NCI-H748 (cell line): ENCODE measurements at regions not wholly inside any gene's neighbourhood (a gene's known extent, or its start where the extent isn't known, plus 50 kb on each side); places are given as distances from the start of the nearest gene placed in this dataset.
A peak's percentile ranks its signal among the peaks of the same experiment; 100 is the strongest.

ENCODE experiments used
- DNase-seq: peaks from one replicate; lab custom pipeline; 2025; ENCODE audit not compliant: unreplicated experiment; lab: John Stamatoyannopoulos, UW

DNA sequence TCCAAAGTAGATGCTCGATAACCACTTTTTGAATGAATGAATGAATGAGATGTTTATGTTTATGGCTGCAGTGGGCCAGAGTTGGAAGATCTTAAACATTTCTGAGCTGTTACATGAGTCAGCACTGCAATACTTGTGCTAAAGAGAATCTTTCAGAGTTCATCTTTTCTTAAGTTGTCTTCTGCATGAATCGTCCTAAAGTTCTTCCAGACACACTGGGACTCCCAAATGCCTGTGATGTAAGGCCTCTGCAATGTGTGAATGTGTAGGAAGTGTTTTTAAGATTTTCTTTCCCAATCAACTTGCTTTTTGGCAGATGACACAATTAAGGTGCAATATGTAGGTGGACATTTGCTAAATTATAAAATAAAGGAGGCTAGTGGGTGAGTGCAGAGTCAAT is 50.3 kb upstream of the TRIM9 start:
- DNase-seq = no peak

DNA sequence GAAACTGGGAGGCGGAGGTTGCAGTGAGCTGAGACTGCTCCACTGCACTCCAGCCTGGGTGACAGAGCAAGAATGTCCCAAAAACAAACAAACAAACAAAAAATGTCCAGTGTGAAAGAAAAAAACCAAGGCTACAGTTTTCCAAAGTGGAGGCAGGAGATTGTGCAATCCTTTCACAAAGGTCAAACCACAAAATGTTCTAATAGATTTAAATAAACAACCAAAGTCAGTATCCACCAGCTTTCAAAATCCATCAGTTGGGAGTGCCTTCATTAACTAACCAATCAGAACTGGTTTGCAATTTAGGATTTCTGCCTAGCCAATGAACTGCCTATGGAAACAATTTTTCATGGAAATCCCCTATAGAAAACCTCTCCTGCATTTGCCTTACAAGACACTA is 52.3 kb upstream of the TRIM9 start:
- DNase-seq = no peak

DNA sequence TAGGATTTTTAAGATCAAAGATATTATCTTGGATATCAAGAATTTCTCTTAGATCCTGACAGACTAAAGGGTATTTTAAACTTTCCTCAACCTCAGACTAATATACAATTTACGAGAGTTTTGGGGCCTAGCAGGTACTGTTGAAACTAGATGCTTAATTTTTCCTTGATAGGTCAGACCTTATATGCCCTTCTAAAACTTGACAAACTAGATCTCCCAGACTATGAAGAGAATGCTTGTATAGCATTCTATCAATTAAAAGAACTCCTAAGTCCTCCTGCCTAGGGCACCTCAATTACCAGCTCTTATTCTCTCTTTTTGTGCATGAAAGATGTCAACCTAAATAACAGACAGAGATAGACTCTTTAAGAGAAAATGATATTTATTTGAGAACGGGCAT is 60.4 kb upstream of the TRIM9 start:
- DNase-seq = no peak

DNA sequence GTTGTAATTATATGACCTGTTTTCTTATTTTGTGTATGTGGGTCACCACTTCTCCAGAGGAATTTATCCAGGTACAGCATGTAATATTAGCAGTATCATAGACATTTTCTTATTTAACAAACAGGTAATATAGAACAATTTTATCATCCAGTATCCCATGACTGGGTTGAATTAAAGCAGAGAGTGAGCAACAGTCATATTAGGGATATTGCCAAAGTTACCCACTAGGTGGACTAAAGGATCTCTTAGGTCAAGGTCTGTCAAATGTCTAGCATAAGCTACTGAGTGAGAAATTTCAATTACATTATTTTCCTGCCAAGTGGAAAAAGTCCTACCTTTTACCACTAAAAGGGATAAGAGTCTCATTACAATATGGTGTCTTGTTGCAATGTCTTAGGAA is 62.1 kb upstream of the TRIM9 start:
- peak; percentile 70 for DNase-seq

DNA sequence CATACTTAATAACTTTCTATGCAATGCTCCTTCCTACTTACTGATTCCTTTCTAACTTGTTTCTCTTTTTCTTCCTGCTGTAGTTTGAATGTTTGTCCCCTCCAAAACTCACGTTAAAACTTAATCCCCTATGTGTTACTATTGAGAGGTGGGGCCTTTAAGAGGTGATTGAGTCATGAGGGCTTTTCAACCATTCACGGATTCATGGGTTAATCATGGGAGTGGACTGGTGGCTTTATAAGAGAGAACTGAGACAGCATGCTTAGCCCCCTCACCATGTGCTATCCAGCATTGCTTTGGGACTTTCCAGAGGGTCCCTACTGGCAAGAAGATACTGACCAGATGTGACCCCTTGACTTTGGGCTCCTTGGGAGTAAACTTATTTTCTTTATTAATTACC is 66.0 kb upstream of the TRIM9 start:
- DNase-seq = no peak

DNA sequence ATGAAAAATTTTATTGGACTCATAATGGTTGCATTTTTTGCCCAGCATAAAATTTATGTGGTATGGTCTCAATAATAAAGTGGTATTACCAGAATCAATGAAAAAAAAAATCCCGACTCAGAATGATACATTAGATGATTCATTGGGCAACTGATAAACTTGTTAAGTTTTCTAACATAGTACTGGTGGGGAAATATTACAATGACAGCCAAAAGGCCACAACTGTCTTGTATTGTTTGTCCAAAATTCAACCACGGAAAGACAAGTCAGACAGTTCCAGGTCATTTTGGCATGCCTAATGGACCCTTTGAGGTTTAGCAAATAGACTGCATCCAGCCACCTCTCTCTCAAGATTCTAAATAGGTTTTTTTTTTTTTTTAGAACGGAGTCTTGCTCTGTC is 70.5 kb upstream of the TRIM9 start:
- DNase-seq = no peak

DNA sequence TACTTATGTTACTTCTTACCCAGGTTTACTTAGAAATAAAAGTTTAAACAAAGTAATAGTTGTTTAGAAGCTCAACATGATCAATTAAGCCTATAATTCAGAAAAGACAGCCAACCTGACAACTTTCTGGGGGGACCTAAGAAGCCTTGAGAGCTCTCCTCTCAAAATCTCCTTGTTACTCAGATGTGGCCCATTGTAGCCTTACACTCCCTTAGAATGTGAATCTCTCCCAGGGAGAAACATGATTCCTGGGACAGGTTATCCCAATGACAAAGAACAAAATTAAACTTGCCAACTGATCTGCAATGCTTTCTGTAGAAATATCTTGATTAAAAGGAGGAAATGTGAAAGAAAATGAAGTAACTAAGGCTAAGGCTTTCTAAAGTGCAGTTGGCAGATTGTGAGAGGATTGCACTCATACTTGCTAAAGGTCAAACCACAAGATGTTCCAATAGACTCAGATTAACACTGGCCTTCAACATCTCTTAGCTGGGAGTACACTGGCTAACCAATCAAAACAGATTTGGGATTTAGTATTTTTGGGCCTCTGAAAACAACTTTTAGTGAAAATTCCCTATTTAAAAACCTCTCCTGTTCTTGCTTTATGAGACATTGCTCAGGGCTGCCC is 72.3 kb upstream of the TMX1 start:
- no peak for DNase-seq

DNA sequence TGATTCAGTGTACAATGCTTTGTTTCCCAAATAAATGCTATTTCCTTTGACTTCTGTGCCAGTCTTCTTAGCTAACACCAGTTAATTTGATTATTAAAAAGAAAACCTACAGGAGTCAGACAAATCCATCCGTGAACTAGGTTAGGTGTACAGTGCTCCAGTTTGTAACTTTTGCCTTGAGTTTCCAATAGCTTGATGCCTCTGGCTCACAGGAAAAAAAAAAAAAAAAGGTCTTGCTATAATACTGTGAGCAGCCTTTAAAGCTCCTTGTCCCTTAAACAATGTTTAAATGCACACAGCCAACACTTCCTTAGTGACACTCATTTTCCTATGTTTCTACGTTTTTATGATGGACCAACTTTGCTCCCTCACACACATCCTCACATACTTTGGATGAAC is 71.8 kb upstream of the TMX1 start:
- DNase-seq = no peak

DNA sequence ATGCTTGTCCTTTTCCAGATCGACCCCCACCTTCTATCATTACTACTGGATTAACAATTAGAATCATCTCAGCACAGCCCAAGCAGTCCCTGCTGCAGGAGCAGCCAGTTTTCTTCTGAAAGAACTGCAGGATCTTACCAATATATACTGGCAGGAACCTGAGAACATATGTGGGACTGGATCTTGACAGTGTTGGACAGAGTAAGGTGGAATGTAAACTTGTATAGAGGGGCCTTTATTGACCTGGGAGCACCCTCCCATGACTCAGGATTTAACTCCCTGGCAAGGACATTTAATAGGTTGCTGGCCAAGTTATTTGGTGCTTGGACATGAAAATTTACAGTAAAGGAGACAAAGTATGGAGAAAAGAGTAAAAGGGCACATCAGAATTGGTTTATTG is 66.2 kb upstream of the TMX1 start:
- no peak for DNase-seq

DNA sequence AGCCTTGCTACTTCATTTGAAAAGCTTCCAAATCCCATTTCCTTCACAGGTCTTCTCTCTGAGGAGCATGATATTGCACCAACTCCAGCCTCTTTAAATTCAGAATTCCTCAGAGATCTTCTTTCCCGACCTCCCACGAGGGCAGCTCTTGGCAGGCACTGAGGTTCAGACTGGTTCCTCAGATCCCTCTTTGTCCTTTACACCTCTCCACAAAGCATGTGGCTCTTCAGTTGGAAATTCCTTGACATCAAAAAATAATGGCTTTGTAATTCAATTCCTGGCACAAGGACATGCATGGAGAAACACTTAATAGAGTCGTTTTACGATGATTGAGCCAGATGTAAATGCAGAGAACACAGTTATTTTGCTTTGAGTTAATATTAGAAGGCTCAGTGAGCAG is 63.2 kb upstream of the TMX1 start:
- DNase-seq = no peak

DNA sequence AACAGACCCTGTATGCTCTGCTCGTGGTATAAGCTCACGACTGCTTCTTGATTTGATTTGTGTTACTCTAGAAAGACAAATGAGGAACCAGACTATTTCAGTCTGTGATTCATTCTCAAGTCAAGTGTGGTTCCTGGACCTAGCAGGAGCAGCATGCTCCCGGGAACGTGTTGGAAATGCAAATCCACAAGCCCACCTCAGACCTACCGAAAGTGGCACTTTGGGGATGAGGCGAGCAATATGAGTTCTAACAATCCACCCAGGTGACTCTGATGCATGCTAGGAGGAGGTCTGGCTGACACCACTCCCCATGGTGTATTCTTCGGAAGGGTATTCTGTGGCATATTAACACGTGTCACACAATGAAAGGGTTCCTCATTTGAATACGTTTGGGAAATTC is 59.5 kb upstream of the TMX1 start:
- DNase-seq = no peak

DNA sequence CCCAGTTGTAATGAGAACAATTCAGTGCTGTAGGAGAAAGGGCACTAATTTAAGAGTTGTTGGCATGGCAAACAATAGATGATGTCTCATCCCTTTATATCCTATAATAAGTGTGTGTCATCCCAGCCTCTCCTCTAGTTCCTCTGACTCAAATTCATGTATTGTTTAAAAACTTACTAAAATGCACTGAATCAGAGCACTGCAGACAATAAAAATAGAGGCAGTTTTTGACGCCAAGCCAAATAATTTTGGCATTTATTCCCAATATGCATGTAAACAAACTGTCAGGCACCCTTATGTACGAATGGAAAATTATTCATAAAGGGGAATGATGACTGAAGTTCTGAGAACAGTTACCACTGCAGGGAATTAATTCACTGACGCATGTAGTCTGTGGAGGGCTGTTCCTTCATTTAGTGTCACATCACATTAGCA is 57.9 kb upstream of the TMX1 start:
- no peak for DNase-seq

DNA sequence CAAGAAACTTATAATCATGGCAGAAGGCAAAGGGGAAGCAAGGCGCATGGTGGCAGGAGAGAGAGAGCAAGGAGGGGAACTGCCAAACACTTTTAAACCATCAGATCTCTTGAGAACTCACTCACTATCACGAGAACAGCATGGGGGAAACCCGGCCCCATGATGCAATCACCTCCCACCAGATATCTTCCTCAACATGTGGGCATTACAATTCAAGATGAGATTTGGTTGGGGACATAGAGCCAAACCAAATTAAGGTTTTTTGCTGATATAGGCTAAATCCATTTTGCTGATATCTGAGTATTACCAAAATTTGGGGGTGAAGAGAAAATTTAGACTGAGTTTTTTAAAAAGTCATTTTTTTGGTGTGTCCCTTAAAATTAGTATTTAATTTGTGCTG is 54.9 kb upstream of the TMX1 start:
- DNase-seq = no peak

DNA sequence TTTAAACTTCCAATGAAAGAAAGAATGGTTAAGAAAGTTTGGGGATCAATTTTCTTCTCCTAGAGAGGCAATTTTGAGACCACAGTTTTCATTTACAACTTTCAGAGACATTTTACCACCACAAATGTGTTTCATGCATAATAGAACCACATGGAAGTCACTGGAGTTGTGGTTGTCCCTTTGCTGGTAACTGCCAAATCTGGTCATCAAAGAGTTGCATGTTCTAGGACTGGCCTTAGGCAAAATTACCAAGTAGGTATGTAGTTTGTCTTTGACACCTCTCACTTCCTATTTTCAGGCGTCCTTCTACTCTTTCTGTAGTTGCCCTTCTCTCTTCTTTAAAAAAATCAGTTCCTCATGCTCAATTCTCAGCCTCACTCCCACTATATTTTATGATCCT is 54.3 kb upstream of the TMX1 start:
- no peak for DNase-seq

DNA sequence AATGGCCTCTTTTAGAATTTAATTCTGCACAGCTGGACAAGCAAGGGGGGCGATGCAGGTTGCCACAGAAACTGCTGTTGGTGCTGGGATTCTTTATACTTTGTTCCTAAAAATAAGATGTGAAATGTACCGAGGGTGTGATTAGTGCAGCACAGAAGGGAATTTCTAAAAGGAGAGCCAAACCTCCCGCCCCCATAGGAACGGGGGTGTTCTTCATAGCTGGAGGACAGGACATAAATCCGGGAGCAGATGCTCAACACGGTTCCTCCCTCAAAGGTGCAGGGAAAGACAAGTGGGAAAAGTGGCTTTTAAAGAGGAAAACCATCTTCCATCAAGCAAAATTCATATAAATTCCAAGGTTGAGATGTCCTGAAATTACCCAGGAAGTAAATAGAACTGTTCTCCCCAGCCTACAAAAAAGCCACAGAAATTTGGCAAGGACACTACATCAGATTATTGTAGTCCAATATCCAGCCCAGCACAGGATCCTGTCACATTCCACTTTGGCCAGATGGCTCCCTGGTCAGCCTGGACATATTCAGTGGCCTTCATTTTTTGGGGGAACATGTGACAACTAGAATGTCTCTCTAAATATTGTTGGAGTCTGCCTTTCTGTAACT is 51.4 kb upstream of the TMX1 start:
- no peak for DNase-seq

DNA sequence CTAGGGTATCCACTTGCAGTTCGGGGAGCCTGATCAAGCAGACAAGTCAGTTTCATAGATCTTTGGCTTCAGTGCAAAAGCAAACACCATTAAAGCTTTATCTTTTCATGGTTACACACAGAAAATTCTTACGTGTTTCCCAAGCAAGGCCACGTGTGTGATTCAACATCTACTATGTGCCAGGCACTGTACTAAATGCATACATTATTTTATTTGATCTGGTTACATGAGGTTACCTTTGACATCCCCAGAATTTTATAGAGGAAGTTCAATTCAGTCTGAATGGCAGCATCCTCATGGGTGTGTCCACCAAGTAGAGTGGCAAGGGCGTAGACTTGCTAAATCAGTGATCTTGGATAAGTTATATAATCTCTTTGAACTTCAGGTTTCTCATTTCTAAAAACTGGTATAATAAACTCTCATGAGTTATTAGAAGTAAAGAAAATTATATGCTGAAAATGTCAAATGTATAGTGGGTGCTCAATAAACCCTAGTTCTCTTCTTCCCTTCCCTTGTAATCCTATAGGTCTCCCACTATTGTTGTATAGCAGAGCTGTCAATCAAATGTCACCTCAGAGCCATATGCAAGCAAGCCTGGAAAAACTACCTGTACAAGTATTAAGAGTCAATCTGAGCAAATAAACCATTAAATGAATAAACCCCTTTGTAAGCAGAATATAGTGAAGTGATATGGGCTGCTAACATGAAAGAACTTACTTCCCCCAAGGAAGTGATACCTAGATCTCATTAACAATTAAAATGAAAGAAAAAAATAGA is 50.3 kb upstream of the TMX1 start:
- no peak for DNase-seq
